BLaER1 treated with 17β-estradiol and CSF1 and Interleukin-3, amounts not matched to agents 10 nM and 100 nM (cell line): ENCODE measurements at regions not wholly inside any gene's neighbourhood (a gene's known extent, or its start where the extent isn't known, plus 50 kb on each side); places are given as distances from the start of the nearest gene placed in this dataset.
"Not testable (repeated sequence)": the region's sequence is repeated elsewhere in the genome, so short reads cannot be mapped to it uniquely, and the experiment has no call there.

Experiments used
- H3K27ac ChIP-seq, 11 experiments: shearing (Covaris generic); formaldehyde crosslinking; 2 replicates each; pipeline ENCODE4 v1.8.1; 2022
- H3K27me3 ChIP-seq, 11 experiments: shearing (Covaris generic); formaldehyde crosslinking; 2 replicates each; pipeline ENCODE4 v1.8.1; 2022
- H3K36me3 ChIP-seq, 11 experiments: shearing (Covaris generic); formaldehyde crosslinking; 2 replicates each; pipeline ENCODE4 v1.8.1; 2022
- H3K4me1 ChIP-seq, 10 experiments: shearing (Covaris generic); formaldehyde crosslinking; 2 replicates each; pipeline ENCODE4 v1.8.1; 2022
- H3K4me2 ChIP-seq, 11 experiments: shearing (Covaris generic); formaldehyde crosslinking; 2 replicates each; pipeline ENCODE4 v1.8.1; 2022
- H3K4me3 ChIP-seq, 10 experiments: shearing (Covaris generic); formaldehyde crosslinking; 2 replicates each; pipeline ENCODE4 v1.8.1; 2022
- H3K9ac ChIP-seq, 11 experiments: shearing (Covaris generic); formaldehyde crosslinking; 2 replicates each; pipeline ENCODE4 v1.8.1; 2022
- H3K9me3 ChIP-seq, 11 experiments: shearing (Covaris generic); formaldehyde crosslinking; replicated peaks in 1 of 11; 2 replicates each; pipeline ENCODE4 v1.8.1; 2022
- H4K20me1 ChIP-seq, 11 experiments: shearing (Covaris generic); formaldehyde crosslinking; 2 replicates each; pipeline ENCODE4 v1.8.1; 2022
- Cebpa-rat ChIP-seq, 11 experiments: shearing (Covaris generic); IDR thresholded peaks; 2 replicates each; pipeline ENCODE4 v1.8.1; 2022

- Histone ChIP-seq H3K9ac (no peak overlapping the region), H3K27ac (no peak overlapping the region), H3K9me3 (peaks cover 6 to 19% (median 11%) of the 10 kb centered on the region in 11 experiments; a peak in 17 of 22 replicates), H3K4me1 (no peaks in the 10 kb centered on the region), H3K4me3 (no peak overlapping the region), H3K36me3 (no peaks in the 10 kb centered on the region), H4K20me1 (no peaks in the 10 kb centered on the region), H3K4me2 (no peak overlapping the region), H3K27me3 (no peaks in the 10 kb centered on the region)
- no peak for TF ChIP-seq Cebpa-rat (IDR thresholded peaks at IDR 0.05)
Measured at GRCh38 chr16:80915079-80915450, 91.6 kb downstream of the CMC2 start.

GRCh38 chr16:80914379-80915078, 92.2 kb downstream of the CMC2 start:
- no peaks in the 10 kb centered on the region for H3K27me3 ChIP-seq
- TF ChIP-seq Cebpa-rat (IDR thresholded peaks at IDR 0.05), result no peak
- H3K4me1 ChIP-seq, result no peaks in the 10 kb centered on the region
- H3K4me2 ChIP-seq, result no peak overlapping the region
- no peak overlapping the region for H3K4me3 ChIP-seq
- no peak overlapping the region for H3K27ac ChIP-seq
- no peaks in the 10 kb centered on the region for H4K20me1 ChIP-seq
- no peaks in the 10 kb centered on the region for H3K36me3 ChIP-seq
- peaks cover 6 to 19% (median 11%) of the 10 kb centered on the region in 11 experiments; a peak in 17 of 22 replicates for H3K9me3 ChIP-seq
- no peak overlapping the region for H3K9ac ChIP-seq

- H4K20me1 ChIP-seq, result no peaks in the 10 kb centered on the region
- no peak overlapping the region for H3K4me2 ChIP-seq
- no peaks in the 10 kb centered on the region for H3K36me3 ChIP-seq
- no peak overlapping the region for H3K4me3 ChIP-seq
- H3K9ac ChIP-seq, result no peak overlapping the region
- H3K9me3 ChIP-seq, result peaks cover 6 to 19% (median 11%) of the 10 kb centered on the region in 11 experiments; a peak in 17 of 22 replicates
- no peak overlapping the region for H3K27ac ChIP-seq
- H3K27me3 ChIP-seq, result no peaks in the 10 kb centered on the region
- no peak for TF ChIP-seq Cebpa-rat (IDR thresholded peaks at IDR 0.05)
- H3K4me1 ChIP-seq, result no peaks in the 10 kb centered on the region
Measured at GRCh38 chr16:80913397-80913796, 93.3 kb downstream of the CMC2 start.

GRCh38 chr16:80912651-80913050, 94.0 kb downstream of the CMC2 start:
- no peak overlapping the region for H3K4me3 ChIP-seq
- H3K27ac ChIP-seq, result no peak overlapping the region
- H3K36me3 ChIP-seq, result no peaks in the 10 kb centered on the region
- no peaks in the 10 kb centered on the region for H3K27me3 ChIP-seq
- no peaks in the 10 kb centered on the region for H4K20me1 ChIP-seq
- H3K9me3 ChIP-seq, result peaks cover 6 to 19% (median 11%) of the 10 kb centered on the region in 11 experiments; a peak in 17 of 22 replicates
- H3K9ac ChIP-seq, result no peak overlapping the region
- no peak for TF ChIP-seq Cebpa-rat (IDR thresholded peaks at IDR 0.05)
- H3K4me1 ChIP-seq, result no peaks in the 10 kb centered on the region
- no peak overlapping the region for H3K4me2 ChIP-seq

GRCh38 chr16:80910434-80910833, 96.3 kb downstream of the CMC2 start:
- H3K27me3 ChIP-seq, result no peaks in the 10 kb centered on the region
- H3K36me3 ChIP-seq, result no peaks in the 10 kb centered on the region
- no peak overlapping the region for H3K4me2 ChIP-seq
- H4K20me1 ChIP-seq, result no peaks in the 10 kb centered on the region
- TF ChIP-seq Cebpa-rat (IDR thresholded peaks at IDR 0.05), result no peak
- no peak overlapping the region for H3K4me3 ChIP-seq
- H3K4me1 ChIP-seq, result no peaks in the 10 kb centered on the region
- H3K9ac ChIP-seq, result no peak overlapping the region
- no peak overlapping the region for H3K27ac ChIP-seq
- peaks cover 6 to 19% (median 11%) of the 10 kb centered on the region in 11 experiments; a peak in 17 of 22 replicates for H3K9me3 ChIP-seq

GRCh38 chr16:80909720-80910119, 97.0 kb downstream of the CMC2 start:
- Histone ChIP-seq H3K27me3 (no peaks in the 10 kb centered on the region), H3K4me2 (no peak overlapping the region), H3K36me3 (no peaks in the 10 kb centered on the region), H3K4me1 (no peaks in the 10 kb centered on the region), H4K20me1 (no peaks in the 10 kb centered on the region), H3K9ac (no peak overlapping the region), H3K9me3 (peaks cover 6 to 19% (median 11%) of the 10 kb centered on the region in 11 experiments; a peak in 17 of 22 replicates), H3K27ac (no peak overlapping the region), H3K4me3 (no peak overlapping the region)
- TF ChIP-seq Cebpa-rat (IDR thresholded peaks at IDR 0.05), result no peak

GRCh38 chr16:80906169-80906568, 100.5 kb downstream of the CMC2 start:
- not testable (repeated sequence) for H3K4me2 ChIP-seq, H4K20me1 ChIP-seq, H3K9ac ChIP-seq, H3K27me3 ChIP-seq, H3K27ac ChIP-seq, H3K36me3 ChIP-seq, H3K4me3 ChIP-seq, H3K9me3 ChIP-seq, H3K4me1 ChIP-seq

GRCh38 chr16:80903616-80904015, 99.2 kb upstream of the CDYL2 start:
- Histone ChIP-seq H3K27me3 (no peaks in the 10 kb centered on the region), H3K27ac (no peak overlapping the region), H3K4me1 (peaks cover 0 to 10% (median 0%) of the 10 kb centered on the region in 10 experiments; a peak in 6 of 20 replicates), H3K4me2 (no peak overlapping the region), H3K9ac (no peak overlapping the region), H3K9me3 (no peaks in the 10 kb centered on the region), H3K36me3 (no peaks in the 10 kb centered on the region), H3K4me3 (no peak overlapping the region), H4K20me1 (no peaks in the 10 kb centered on the region)
- TF ChIP-seq Cebpa-rat (IDR thresholded peaks at IDR 0.05), result no peak

- Histone ChIP-seq H3K4me2 (no peak overlapping the region), H3K9me3 (no peaks in the 10 kb centered on the region), H3K27me3 (no peaks in the 10 kb centered on the region), H3K27ac (no peak overlapping the region), H3K9ac (no peak overlapping the region), H3K4me1 (peaks cover 0 to 10% (median 0%) of the 10 kb centered on the region in 10 experiments; a peak in 6 of 20 replicates), H3K36me3 (no peaks in the 10 kb centered on the region), H4K20me1 (no peaks in the 10 kb centered on the region), H3K4me3 (no peak overlapping the region)
- TF ChIP-seq Cebpa-rat (IDR thresholded peaks at IDR 0.05), result no peak
Measured at GRCh38 chr16:80902306-80903110, 98.1 kb upstream of the CDYL2 start.
